AG04450 (cell line): ENCODE measurements at regions not wholly inside any gene's neighbourhood (a gene's known extent, or its start where the extent isn't known, plus 50 kb on each side); places are given as distances from the start of the nearest gene placed in this dataset.

Source experiments
- CTCF ChIA-PET: fragments of 300-600, 350-600 bp; formaldehyde crosslinking; extraction: SDS; loops from one replicate; lab custom pipeline; 2022; ENCODE audit warnings: antibody characterized with exemption, inconsistent platforms; lab: Charles Lee
- POLR2A ChIA-PET: fragments of 350-600 bp; formaldehyde crosslinking; extraction: SDS; loops from one replicate; lab custom pipeline; 2021; ENCODE audit warnings: antibody characterized with exemption, inconsistent platforms; lab: Yijun Ruan, JAX
- DNase-seq: peaks from one replicate; pipeline ENCODE4 v3.0.0-alpha.2; 2011; ENCODE audit warnings: low read depth, low spot score
- H3K27ac ChIP-seq: one replicate; pipeline ENCODE4 v1.5.1; 2012; ENCODE audit warnings: low read depth, low read length, control low read depth
- H3K27me3 ChIP-seq: one replicate; pipeline ENCODE4 v1.6.0; 2012; ENCODE audit warnings: low read length; ENCODE audit not compliant: control insufficient read depth, insufficient read depth
- H3K4me3 ChIP-seq: 2 replicates; pipeline ENCODE4 v1.5.1; 2011; ENCODE audit warnings: mild to moderate bottlenecking, low read depth, low read length, control low read depth
- H3K9me3 ChIP-seq: 2 replicates; pipeline ENCODE4 v1.5.1; 2012; ENCODE audit warnings: low read length; ENCODE audit not compliant: control insufficient read depth, insufficient read depth
- CTCF ChIP-seq: IDR thresholded peaks from 2 replicates; pipeline ENCODE4 v1.5.1; 2011; ENCODE audit warnings: low read depth, low read length, control low read depth, inconsistent platforms

GRCh38 chr17:74062234-74062633 lies 141.2 kb upstream of the RPL38 start:
- Histone ChIP-seq H3K27ac (no peak overlapping the region), H3K27me3 (no peaks in the 10 kb centered on the region), H3K9me3 (peaks cover 18% of the 10 kb centered on the region), H3K4me3 (no peak overlapping the region)
- ChIA-PET CTCF (no interaction called here), POLR2A (no interaction called here)
- DNase-seq = no peak
- TF ChIP-seq CTCF = no peak

GRCh38 chr17:74063439-74063838 lies 140.0 kb upstream of the RPL38 start:
- Histone ChIP-seq H3K4me3 (no peak overlapping the region), H3K27me3 (no peaks in the 10 kb centered on the region), H3K9me3 (peaks cover 23% of the 10 kb centered on the region), H3K27ac (no peak overlapping the region)
- no peak for TF ChIP-seq CTCF
- DNase-seq = no peak
- POLR2A ChIA-PET = no interaction called here
- CTCF ChIA-PET = no interaction called here

- TF ChIP-seq CTCF = no peak
- peaks cover 31% of the 10 kb centered on the region for H3K9me3 ChIP-seq
- CTCF ChIA-PET = no interaction called here
- H3K27me3 ChIP-seq = no peaks in the 10 kb centered on the region
- POLR2A ChIA-PET = no interaction called here
- no peak overlapping the region for H3K4me3 ChIP-seq
- no peak overlapping the region for H3K27ac ChIP-seq
- DNase-seq = no peak
Measured at GRCh38 chr17:74070374-74070773, 133.1 kb upstream of the RPL38 start.

- Histone ChIP-seq H3K27ac (no peak overlapping the region), H3K4me3 (no peak overlapping the region), H3K27me3 (no peaks in the 10 kb centered on the region), H3K9me3 (peaks cover 26% of the 10 kb centered on the region)
- DNase-seq = no peak
- POLR2A ChIA-PET = no interaction called here
- no peak for TF ChIP-seq CTCF
- CTCF ChIA-PET = no interaction called here
Measured at GRCh38 chr17:74070998-74071679, 132.3 kb upstream of the RPL38 start.

GRCh38 chr17:74072340-74072739 lies 131.1 kb upstream of the RPL38 start:
- DNase-seq = no peak
- ChIA-PET POLR2A (no interaction called here), CTCF (no interaction called here)
- peaks cover 21% of the 10 kb centered on the region for H3K9me3 ChIP-seq
- no peaks in the 10 kb centered on the region for H3K27me3 ChIP-seq
- no peak overlapping the region for H3K27ac ChIP-seq
- H3K4me3 ChIP-seq = no peak overlapping the region
- TF ChIP-seq CTCF = no peak
